ENCODE measurements at regions not wholly inside any gene's neighbourhood (a gene's known extent, or its start where the extent isn't known, plus 50 kb on each side); places are given as distances from the start of the nearest gene placed in this dataset.

- 90 to 97% methylated on average over 10 to 20 of the region's 20 CpGs for WGBS, 2 experiments (ENCODE audit: insufficient coverage in 1 of 2, insufficient read length in 1 of 2)
- no peak overlapping the region for H3K9ac ChIP-seq (ENCODE audit: extremely low read depth, low read length, poor library complexity, severe bottlenecking)
- no peak for TF ChIP-seq CTCF (conservative IDR thresholded peaks at IDR 0.05)
- no peak overlapping the region for H3K4me3 ChIP-seq (ENCODE audit: low read length)
- Mint-ChIP-seq H3K9me3 (no peaks in the 10 kb centered on the region), H3K4me1 (peaks cover 8% of the 10 kb centered on the region), H3K27me3 (ENCODE audit: insufficient read depth) (no peaks in the 10 kb centered on the region), H3K27ac (no peak overlapping the region), H3K36me3 (ENCODE audit: low read depth) (no peaks in the 10 kb centered on the region), H3K4me3 (no peak overlapping the region)
- peak; percentile 39 for DNase-seq
- H3K27ac ChIP-seq (ENCODE audit: low read depth, low read length) = no peak overlapping the region
- H3K9me3 ChIP-seq (ENCODE audit: control insufficient read depth, low read length) = no peaks in the 10 kb centered on the region
- no peaks in the 10 kb centered on the region for H3K4me1 ChIP-seq (ENCODE audit: control insufficient read depth, insufficient read depth, low read length)
- no peaks in the 10 kb centered on the region for H3K27me3 ChIP-seq (ENCODE audit: control insufficient read depth, insufficient read depth, low read length, poor library complexity, severe bottlenecking)
- no peaks in the 10 kb centered on the region for H3K36me3 ChIP-seq (ENCODE audit: control insufficient read depth, insufficient read depth, low read length)
These were observed 174.9 kb downstream of the SMAD6 start for GRCh38 chr15:66876731-66877476.

GRCh38 chr15:66877477-66878271 lies 175.6 kb downstream of the SMAD6 start:
- Mint-ChIP-seq H3K9me3 (no peaks in the 10 kb centered on the region), H3K4me3 (no peak overlapping the region), H3K4me1 (peaks cover 8% of the 10 kb centered on the region), H3K36me3 (ENCODE audit: low read depth) (no peaks in the 10 kb centered on the region), H3K27me3 (ENCODE audit: insufficient read depth) (no peaks in the 10 kb centered on the region), H3K27ac (no peak overlapping the region)
- no peaks in the 10 kb centered on the region for H3K9me3 ChIP-seq (ENCODE audit: control insufficient read depth, low read length)
- H3K4me1 ChIP-seq (ENCODE audit: control insufficient read depth, insufficient read depth, low read length) = no peaks in the 10 kb centered on the region
- WGBS, 2 experiments (ENCODE audit: insufficient coverage in 1 of 2, insufficient read length in 1 of 2) = 88 to 90% methylated on average over 2 to 9 of the region's 9 CpGs
- H3K4me3 ChIP-seq (ENCODE audit: low read length) = no peak overlapping the region
- no peak overlapping the region for H3K9ac ChIP-seq (ENCODE audit: extremely low read depth, low read length, poor library complexity, severe bottlenecking)
- no peaks in the 10 kb centered on the region for H3K36me3 ChIP-seq (ENCODE audit: control insufficient read depth, insufficient read depth, low read length)
- no peaks in the 10 kb centered on the region for H3K27me3 ChIP-seq (ENCODE audit: control insufficient read depth, insufficient read depth, low read length, poor library complexity, severe bottlenecking)
- no peak for TF ChIP-seq CTCF (conservative IDR thresholded peaks at IDR 0.05)
- DNase-seq = peak; percentile 52
- no peak overlapping the region for H3K27ac ChIP-seq (ENCODE audit: low read depth, low read length)

- no peak for TF ChIP-seq CTCF (conservative IDR thresholded peaks at IDR 0.05)
- H3K27ac Mint-ChIP-seq = no peak overlapping the region
- Histone ChIP-seq H3K36me3 (ENCODE audit: control insufficient read depth, insufficient read depth, low read length) (no peaks in the 10 kb centered on the region), H3K4me1 (ENCODE audit: control insufficient read depth, insufficient read depth, low read length) (no peaks in the 10 kb centered on the region), H3K9me3 (ENCODE audit: control insufficient read depth, low read length) (no peaks in the 10 kb centered on the region), H3K27ac (ENCODE audit: low read depth, low read length) (no peak overlapping the region), H3K9ac (ENCODE audit: extremely low read depth, low read length, poor library complexity, severe bottlenecking) (no peak overlapping the region), H3K4me3 (ENCODE audit: low read length) (no peak overlapping the region), H3K27me3 (ENCODE audit: control insufficient read depth, insufficient read depth, low read length, poor library complexity, severe bottlenecking) (no peaks in the 10 kb centered on the region)
- no peak overlapping the region for H3K4me3 Mint-ChIP-seq
- no peaks in the 10 kb centered on the region for H3K27me3 Mint-ChIP-seq (ENCODE audit: insufficient read depth)
- 93 to 100% methylated on average over 2 to 4 of the region's 4 CpGs for WGBS, 2 experiments (ENCODE audit: insufficient coverage in 1 of 2, insufficient read length in 1 of 2)
- peak; percentile 47 for DNase-seq
- no peaks in the 10 kb centered on the region for H3K36me3 Mint-ChIP-seq (ENCODE audit: low read depth)
- H3K4me1 Mint-ChIP-seq = peaks cover 14% of the 10 kb centered on the region
- no peaks in the 10 kb centered on the region for H3K9me3 Mint-ChIP-seq
These were observed 176.7 kb downstream of the SMAD6 start for GRCh38 chr15:66878761-66879160.
